HepG2 (cell line): ENCODE measurements at regions not wholly inside any gene's neighbourhood (a gene's known extent, or its start where the extent isn't known, plus 50 kb on each side); places are given as distances from the start of the nearest gene placed in this dataset.

ENCODE experiments used
- ATAC-seq: fragments of 200-7000 bp; cut with Tn5 transposase; 3 replicates; pipeline ENCODE4 v1.9.1; 2020; ENCODE audit warnings: mild to moderate bottlenecking, moderate library complexity
- BruUV-seq: library from RNA; stranded (reverse); fragments of 400-500 nt; replicated peaks from 2 replicates; lab custom pipeline; 2021; lab: Mats Ljungman, UMichigan
- CTCF ChIA-PET: fragments of 300-600 bp; formaldehyde crosslinking; extraction: SDS; loops from one replicate; lab custom pipeline; 2021; ENCODE audit warnings: low total read pairs, inconsistent platforms, low intra/inter-chr PET ratio; lab: Yijun Ruan, JAX
- POLR2A ChIA-PET: fragments of 350-600 bp; sonication (Branson Sonifier 250); formaldehyde crosslinking; loops from one replicate; lab custom pipeline; 2020; ENCODE audit warnings: antibody characterized with exemption, inconsistent platforms; lab: Yijun Ruan, JAX
- DNase-seq: peaks from one replicate; pipeline ENCODE4 v3.0.0-alpha.2; 2015; ENCODE audit warnings: low spot score
- FAIRE-seq: peaks from 3 replicates; lab custom pipeline; 2011; peaks lifted over from hg19 to GRCh38; lab: Jason Lieb, UNC
- H2AFZ ChIP-seq: one replicate; pipeline ENCODE4 v1.6.1; 2011; ENCODE audit warnings: low read length, inconsistent platforms
- H3K27ac ChIP-seq: fragments of 300-600 bp; 3 replicates; pipeline ENCODE4 v1.8.0; 2011; ENCODE audit warnings: mixed run types, mild to moderate bottlenecking, mixed read lengths, low read length, inconsistent platforms; ENCODE audit not compliant: insufficient read depth; ENCODE audit errors: extremely low read length
- H3K27me3 ChIP-seq, 2 experiments: fragments of 200-600 bp in 1 of 2; 2 replicates in 1 of 2; 3 replicates in 1 of 2; pipeline versions ENCODE4 v1.6.0 to v1.8.0; 2011; ENCODE audit warnings: low read length in 2 of 2, mild to moderate bottlenecking in 2 of 2, moderate library complexity in 2 of 2, inconsistent platforms in 1 of 2; ENCODE audit not compliant: insufficient read depth in 2 of 2, control insufficient read depth in 1 of 2
- H3K36me3 ChIP-seq, 2 experiments: fragments of 200-600 bp in 1 of 2; replicated peaks in 1 of 2; 2 replicates in 1 of 2; 3 replicates in 1 of 2; pipeline versions ENCODE4 v1.5.1 to v1.8.0; 2011; ENCODE audit warnings: low read length in 2 of 2, inconsistent platforms in 1 of 2; ENCODE audit not compliant: insufficient read depth in 2 of 2, control insufficient read depth in 1 of 2
- H3K4me1 ChIP-seq: 2 replicates; pipeline ENCODE4 v1.5.1; 2012; ENCODE audit warnings: low read length, inconsistent platforms; ENCODE audit not compliant: insufficient read depth
- H3K4me2 ChIP-seq: 2 replicates; pipeline ENCODE4 v1.6.0; 2011; ENCODE audit warnings: low read depth, low read length, inconsistent platforms
- H3K4me3 ChIP-seq, 3 experiments: fragments of 200-600 bp in 1 of 3; sonication (generic), shearing (Covaris generic) in 1 of 3; replicated peaks in 1 of 3; 2 replicates each; pipeline ENCODE4 v1.5.1; 2011 to 2016; ENCODE audit warnings: low read length in 3 of 3, inconsistent platforms in 2 of 3, low read depth in 2 of 3, mild to moderate bottlenecking in 2 of 3, control low read depth in 1 of 3, mixed read lengths in 1 of 3; ENCODE audit not compliant: insufficient read depth in 1 of 3
- H3K79me2 ChIP-seq: one replicate; pipeline ENCODE4 v1.6.1; 2011; ENCODE audit warnings: low read length, inconsistent platforms; ENCODE audit not compliant: insufficient read depth
- H3K9ac ChIP-seq: 2 replicates; pipeline ENCODE4 v1.6.0; 2011; ENCODE audit warnings: mild to moderate bottlenecking, low read depth, low read length, inconsistent platforms; ENCODE audit not compliant: insufficient read depth
- H3K9me3 ChIP-seq: 2 replicates; pipeline ENCODE4 v1.5.1; 2012; ENCODE audit warnings: mild to moderate bottlenecking, low read length
- H4K20me1 ChIP-seq: 2 replicates; pipeline ENCODE4 v1.6.0; 2011; ENCODE audit warnings: inconsistent platforms, mild to moderate bottlenecking, low read length, moderate library complexity; ENCODE audit not compliant: insufficient read depth
- CEBPB ChIP-seq: IDR thresholded peaks from 2 replicates; pipeline ENCODE4 v1.6.1; 2011; ENCODE audit warnings: low read depth, low read length, improper control_type of control experiment, borderline replicate concordance
- FOSL2 ChIP-seq: sonication (generic); formaldehyde crosslinking; IDR thresholded peaks from 2 replicates; pipeline ENCODE4 v1.4.0; 2020; ENCODE audit warnings: missing genetic modification reagents
- FOXK1 ChIP-seq: sonication (generic); formaldehyde crosslinking; IDR thresholded peaks from 2 replicates; pipeline ENCODE4 v1.4.0; 2020; ENCODE audit warnings: low read depth, missing genetic modification reagents, borderline replicate concordance
- HDAC6 ChIP-seq: fragments of 200-600 bp; sonication (generic); IDR thresholded peaks from 2 replicates; pipeline ENCODE4 v1.7.0; 2017; ENCODE audit warnings: mild to moderate bottlenecking, antibody characterized with exemption, low read length, low read depth
- HNRNPH1 ChIP-seq: fragments of 200-400 bp; formaldehyde crosslinking; optimal IDR thresholded peaks from 2 replicates; pipeline ENCODE3; 2017; ENCODE audit warnings: mild to moderate bottlenecking, low read depth, low read length
- RNF219 ChIP-seq: sonication (generic); formaldehyde crosslinking; IDR thresholded peaks from 2 replicates; pipeline ENCODE4 v1.5.0; 2020; ENCODE audit warnings: mild to moderate bottlenecking, missing genetic modification reagents
- SMARCC2 ChIP-seq: fragments of 450-650 bp; IDR thresholded peaks from 2 replicates; pipeline ENCODE4 v1.6.1; 2017; ENCODE audit warnings: antibody characterized with exemption, mild to moderate bottlenecking
- STAT5B ChIP-seq: sonication (generic); formaldehyde crosslinking; IDR thresholded peaks from 2 replicates; pipeline ENCODE4 v1.4.0; 2020; ENCODE audit warnings: missing genetic modification reagents
- TAF1 ChIP-seq: sonication (generic); formaldehyde crosslinking; IDR thresholded peaks from 2 replicates; pipeline ENCODE4 v1.4.0; 2020; ENCODE audit warnings: missing genetic modification reagents
- TBP ChIP-seq: sonication (generic); formaldehyde crosslinking; IDR thresholded peaks from 2 replicates; pipeline ENCODE4 v1.5.0; 2020; ENCODE audit warnings: missing genetic modification reagents
- ZBTB8A ChIP-seq: sonication (generic); formaldehyde crosslinking; IDR thresholded peaks from 2 replicates; pipeline ENCODE4 v1.4.0; 2020; ENCODE audit warnings: mild to moderate bottlenecking, low read depth, missing genetic modification reagents, borderline replicate concordance
- ZFP36 ChIP-seq: fragments of 150-350 bp; IDR thresholded peaks from 2 replicates; pipeline ENCODE4 v1.6.1; 2018; ENCODE audit warnings: borderline replicate concordance, low read length, low read depth; ENCODE audit not compliant: partially characterized antibody
- ZFP37 ChIP-seq: sonication (generic); formaldehyde crosslinking; IDR thresholded peaks from 2 replicates; pipeline ENCODE4 v1.4.0; 2020; ENCODE audit warnings: missing genetic modification reagents, borderline replicate concordance
- ZNF17 ChIP-seq: sonication (generic); formaldehyde crosslinking; IDR thresholded peaks from 2 replicates; pipeline ENCODE4 v1.5.0; 2020; ENCODE audit warnings: mild to moderate bottlenecking, missing genetic modification reagents
- ZNF484 ChIP-seq: sonication (generic); formaldehyde crosslinking; IDR thresholded peaks from 2 replicates; pipeline ENCODE4 v1.5.1; 2020; ENCODE audit warnings: mild to moderate bottlenecking, low read depth, missing genetic modification reagents, borderline replicate concordance
- ZNF512 ChIP-seq: sonication (generic); formaldehyde crosslinking; IDR thresholded peaks from 2 replicates; pipeline ENCODE4 v1.4.0; 2020; ENCODE audit warnings: mild to moderate bottlenecking, missing genetic modification reagents
- ZNF782 ChIP-seq: sonication (generic); formaldehyde crosslinking; IDR thresholded peaks from 2 replicates; pipeline ENCODE4 v1.4.0; 2020; ENCODE audit warnings: missing genetic modification reagents, mild to moderate bottlenecking, borderline replicate concordance
- WGBS: methylation state at CpG from one replicate; pipeline ENCODE4 v1.1.6; 2017; ENCODE audit warnings: low lambda C conversion rate; 5-methylcytosine and 5-hydroxymethylcytosine counted together
- in situ Hi-C: cut with HindIII; loops from 2 replicates; pipeline ENCODE4 v1.10.0; 2017; ENCODE audit warnings: low pct_unique_long_range_greater_than_20kb; ENCODE audit not compliant: extremely low pct_ligation_motif_present
- intact Hi-C: fragments of 100-400 bp; cut with micrococcal nuclease; formaldehyde crosslinking; loops from one replicate; pipeline ENCODE4 v1.10.0; 2022; ENCODE audit not compliant: unreplicated experiment

GRCh38 chr13:73171271-73171682 lies 112.5 kb downstream of the KLF5 start (continued):
- no peak for TF ChIP-seq FOSL2 (CRISPR knock-in tag)
- TF ChIP-seq ZNF484, result no peak
- TF ChIP-seq, all 625 proteins: peak for 0

GRCh38 chr13:73169971-73170370 lies 111.2 kb downstream of the KLF5 start:
- CTCF ChIA-PET, result no interaction called here

GRCh38 chr13:73168953-73169401 lies 110.2 kb downstream of the KLF5 start:
- H3K4me3 ChIP-seq, result no peak overlapping the region
- no peaks in the 10 kb centered on the region for H3K9me3 ChIP-seq
- ChIA-PET POLR2A (no interaction called here), CTCF (no interaction called here)
- DNase-seq (no peak), ATAC-seq (no peak), FAIRE-seq (no peak)
- no TSS peak for BruUV-seq
- H3K36me3 ChIP-seq, result no peaks in the 10 kb centered on the region
- in situ Hi-C loops, result no loop called here
- intact Hi-C loops, result no loop called here
- H3K27ac ChIP-seq, result no peak overlapping the region
- no peaks in the 10 kb centered on the region for H4K20me1 ChIP-seq
- WGBS, result 45% methylated on average over 7 of the region's 8 CpGs
- H2AFZ ChIP-seq, result no peak overlapping the region
- H3K4me1 ChIP-seq, result peaks cover 30% of the 10 kb centered on the region
- H3K4me2 ChIP-seq, result no peak overlapping the region
- H3K79me2 ChIP-seq, result no peaks in the 10 kb centered on the region
- H3K27me3 ChIP-seq, result no peaks in the 10 kb centered on the region
- no peak overlapping the region for H3K9ac ChIP-seq
- TF ChIP-seq ZFP37 (CRISPR knock-in tag), result no peak
- TF ChIP-seq SMARCC2, result no peak
- TF ChIP-seq HDAC6, result no peak
- TF ChIP-seq TAF1 (CRISPR knock-in tag), result no peak
- no peak for TF ChIP-seq ZFP36
- TF ChIP-seq ZNF512 (CRISPR knock-in tag), result no peak
- no peak for TF ChIP-seq RNF219 (CRISPR knock-in tag)
- TF ChIP-seq CEBPB, result no peak
- no peak for TF ChIP-seq TBP (CRISPR knock-in tag)
- no peak for TF ChIP-seq FOXK1
- TF ChIP-seq ZNF484, result no peak
- TF ChIP-seq ZBTB8A (CRISPR knock-in tag), result no peak

More at GRCh38 chr13:73169971-73170370, 111.2 kb downstream of the KLF5 start:
- H3K36me3 ChIP-seq, result no peaks in the 10 kb centered on the region
- no peak for TF ChIP-seq STAT5B (CRISPR knock-in tag)
- no peak for TF ChIP-seq ZNF782 (CRISPR knock-in tag)
- TF ChIP-seq ZNF17, result no peak
- TF ChIP-seq HNRNPH1, result no peak
- TF ChIP-seq, all 625 proteins: peak for 0
- no peak for DNase-seq
- POLR2A ChIA-PET, result no interaction called here
- in situ Hi-C loops, result no loop called here
- Histone ChIP-seq H3K9ac (no peak overlapping the region), H3K79me2 (no peaks in the 10 kb centered on the region), H3K4me2 (no peak overlapping the region), H2AFZ (no peak overlapping the region), H3K4me1 (peaks cover 30% of the 10 kb centered on the region), H3K4me3 (no peak overlapping the region), H3K27ac (no peak overlapping the region), H3K9me3 (no peaks in the 10 kb centered on the region), H3K27me3 (no peaks in the 10 kb centered on the region), H4K20me1 (no peaks in the 10 kb centered on the region)
- no peak for FAIRE-seq
- 37% methylated on average over 2 of the region's 2 CpGs for WGBS
- no peak for ATAC-seq
- no TSS peak for BruUV-seq
- intact Hi-C loops, result no loop called here
